Mesothelial cell of epicardium (in vitro differentiated cells): ENCODE measurements at regions not wholly inside any gene's neighbourhood (a gene's known extent, or its start where the extent isn't known, plus 50 kb on each side); places are given as distances from the start of the nearest gene placed in this dataset.
A peak's percentile ranks its signal among the peaks of the same experiment; 100 is the strongest.

Experiments used
- DNase-seq, 2 experiments: peaks; one replicate each; pipeline ENCODE4 v3.0.0; 2021; ENCODE audit warnings: low spot score in 2 of 2; ENCODE audit not compliant: unreplicated experiment in 2 of 2
- H3K27ac Mint-ChIP-seq: 2 replicates; pipeline ENCODE4 v1.8.0; 2021; ENCODE audit warnings: mixed read lengths
- H3K27me3 Mint-ChIP-seq: 2 replicates; pipeline ENCODE4 v1.8.0; 2021; ENCODE audit warnings: low read depth, mixed read lengths
- H3K36me3 Mint-ChIP-seq: 2 replicates; pipeline ENCODE4 v1.8.0; 2021; ENCODE audit warnings: mixed read lengths
- H3K4me1 Mint-ChIP-seq: 2 replicates; pipeline ENCODE4 v1.8.0; 2021; ENCODE audit warnings: mixed read lengths
- H3K4me3 Mint-ChIP-seq: 2 replicates; pipeline ENCODE4 v1.8.0; 2021; ENCODE audit warnings: mild to moderate bottlenecking, moderate library complexity, mixed read lengths
- H3K9me3 Mint-ChIP-seq: 2 replicates; pipeline ENCODE4 v1.8.0; 2021; ENCODE audit warnings: mixed read lengths
- TF ChIP-seq, protein P1 (sequence below): fragments of 200-600 bp; sonication (generic); IDR thresholded peaks from one replicate; pipeline ENCODE4 v1.5.0; 2021; ENCODE audit warnings: antibody characterized with exemption; ENCODE audit not compliant: unreplicated experiment

DNA sequence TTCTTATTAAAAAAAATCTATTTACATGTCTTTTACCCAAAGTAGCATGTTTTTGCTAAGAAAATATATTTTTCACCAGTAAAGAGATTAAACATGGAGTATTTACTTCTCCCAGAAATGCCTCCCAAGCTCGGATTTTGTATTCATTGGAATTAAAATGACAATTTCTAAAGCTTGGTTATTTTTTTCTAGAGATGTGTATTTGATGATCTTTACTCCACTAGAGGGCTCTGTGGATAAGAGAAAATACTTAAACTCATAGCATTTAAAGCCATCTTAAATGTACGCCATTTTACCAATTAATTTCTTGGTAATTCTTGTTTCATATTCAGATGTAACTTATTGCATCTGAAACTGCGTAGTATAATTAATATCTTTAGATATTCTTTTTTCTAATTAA lies 461.4 kb downstream of the GALR1 start:
- peaks cover 4% of the 10 kb centered on the region for H3K9me3 Mint-ChIP-seq
- TF ChIP-seq, protein P1, sequence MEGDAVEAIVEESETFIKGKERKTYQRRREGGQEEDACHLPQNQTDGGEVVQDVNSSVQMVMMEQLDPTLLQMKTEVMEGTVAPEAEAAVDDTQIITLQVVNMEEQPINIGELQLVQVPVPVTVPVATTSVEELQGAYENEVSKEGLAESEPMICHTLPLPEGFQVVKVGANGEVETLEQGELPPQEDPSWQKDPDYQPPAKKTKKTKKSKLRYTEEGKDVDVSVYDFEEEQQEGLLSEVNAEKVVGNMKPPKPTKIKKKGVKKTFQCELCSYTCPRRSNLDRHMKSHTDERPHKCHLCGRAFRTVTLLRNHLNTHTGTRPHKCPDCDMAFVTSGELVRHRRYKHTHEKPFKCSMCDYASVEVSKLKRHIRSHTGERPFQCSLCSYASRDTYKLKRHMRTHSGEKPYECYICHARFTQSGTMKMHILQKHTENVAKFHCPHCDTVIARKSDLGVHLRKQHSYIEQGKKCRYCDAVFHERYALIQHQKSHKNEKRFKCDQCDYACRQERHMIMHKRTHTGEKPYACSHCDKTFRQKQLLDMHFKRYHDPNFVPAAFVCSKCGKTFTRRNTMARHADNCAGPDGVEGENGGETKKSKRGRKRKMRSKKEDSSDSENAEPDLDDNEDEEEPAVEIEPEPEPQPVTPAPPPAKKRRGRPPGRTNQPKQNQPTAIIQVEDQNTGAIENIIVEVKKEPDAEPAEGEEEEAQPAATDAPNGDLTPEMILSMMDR, result no peak
- H3K36me3 Mint-ChIP-seq, result no peaks in the 10 kb centered on the region
- H3K4me1 Mint-ChIP-seq, result no peaks in the 10 kb centered on the region
- peaks cover 15% of the 10 kb centered on the region for H3K27me3 Mint-ChIP-seq
- no peak overlapping the region for H3K27ac Mint-ChIP-seq
- DNase-seq, result no peak
- no peak overlapping the region for H3K4me3 Mint-ChIP-seq

DNA sequence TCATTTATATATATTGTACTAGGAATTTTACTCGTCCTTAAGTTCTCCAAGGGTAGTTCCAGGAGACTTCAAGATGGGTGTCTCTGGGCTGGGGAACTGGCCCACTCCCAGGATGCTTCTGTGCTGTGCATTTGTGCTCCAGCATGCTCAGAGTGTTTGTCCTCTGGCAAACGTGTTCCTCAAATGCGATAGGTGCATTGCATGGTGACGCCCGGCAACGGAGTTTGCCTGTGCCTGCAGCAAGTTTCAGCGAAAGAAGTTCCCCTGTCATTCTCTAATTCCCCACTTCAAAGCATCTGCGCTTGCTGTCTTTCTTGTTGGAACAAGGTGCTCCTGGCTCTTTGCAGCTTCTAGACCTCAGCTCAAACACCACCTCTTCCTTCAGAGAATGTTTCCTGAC lies 465.1 kb downstream of the GALR1 start:
- H3K36me3 Mint-ChIP-seq, result no peaks in the 10 kb centered on the region
- no peak for DNase-seq
- H3K4me3 Mint-ChIP-seq, result no peak overlapping the region
- H3K4me1 Mint-ChIP-seq, result no peaks in the 10 kb centered on the region
- H3K27me3 Mint-ChIP-seq, result peaks cover 17% of the 10 kb centered on the region
- no peak overlapping the region for H3K27ac Mint-ChIP-seq
- H3K9me3 Mint-ChIP-seq, result no peaks in the 10 kb centered on the region
- TF ChIP-seq, protein P1, result no peak

DNA sequence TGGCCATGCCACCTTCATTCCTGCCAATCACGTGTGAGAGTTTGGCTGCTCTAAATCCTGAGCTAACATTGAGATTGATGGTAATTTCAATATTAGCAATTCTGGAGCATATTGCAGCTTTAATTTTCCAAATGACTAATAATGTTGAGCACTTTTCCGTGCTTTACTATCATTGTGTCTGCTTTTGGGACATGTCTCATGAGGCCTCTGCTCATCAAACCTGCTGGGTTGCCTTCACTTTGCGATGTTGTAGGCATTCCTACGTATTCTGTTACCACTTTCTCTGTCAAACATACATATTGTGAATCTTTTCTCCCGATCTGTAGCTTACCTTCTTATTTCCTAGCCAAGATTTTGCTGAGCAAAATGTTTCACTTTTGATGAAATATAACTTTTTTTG lies 466.6 kb downstream of the GALR1 start:
- Mint-ChIP-seq H3K36me3 (no peaks in the 10 kb centered on the region), H3K4me3 (no peak overlapping the region), H3K27ac (no peak overlapping the region), H3K27me3 (peaks cover 19% of the 10 kb centered on the region), H3K9me3 (no peaks in the 10 kb centered on the region), H3K4me1 (no peaks in the 10 kb centered on the region)
- TF ChIP-seq, protein P1, result no peak
- DNase-seq, result no peak

GRCh38 chr18:77733292-77733903 lies 483.8 kb downstream of the GALR1 start:
- H3K9me3 Mint-ChIP-seq, result no peaks in the 10 kb centered on the region
- DNase-seq, result no peak
- H3K4me1 Mint-ChIP-seq, result no peaks in the 10 kb centered on the region
- no peak overlapping the region for H3K27ac Mint-ChIP-seq
- H3K36me3 Mint-ChIP-seq, result no peaks in the 10 kb centered on the region
- TF ChIP-seq, protein P1, result no peak
- H3K4me3 Mint-ChIP-seq, result peak overlapping the region; percentile 11
- peaks cover 22% of the 10 kb centered on the region for H3K27me3 Mint-ChIP-seq

DNA sequence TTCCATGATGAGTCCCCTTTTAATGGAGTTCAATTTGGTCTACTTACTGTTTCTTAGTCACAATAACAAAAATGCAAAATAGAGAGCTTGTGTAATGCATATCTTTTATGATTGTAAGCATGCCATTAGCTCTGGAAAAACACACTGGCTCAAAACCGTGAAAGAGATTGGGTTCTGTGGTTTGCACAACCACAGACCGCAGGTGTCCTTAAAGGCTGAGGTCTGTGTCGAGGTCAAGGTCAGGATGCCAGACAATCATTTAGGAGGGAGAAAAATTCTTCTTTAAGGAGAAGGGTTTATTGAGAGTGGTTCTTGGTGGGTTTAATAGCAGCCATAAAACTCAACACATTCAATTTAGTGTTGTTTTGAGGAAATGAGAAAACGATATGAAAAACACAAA lies 487.2 kb downstream of the GALR1 start:
- no peaks in the 10 kb centered on the region for H3K4me1 Mint-ChIP-seq
- DNase-seq, result no peak
- H3K27ac Mint-ChIP-seq, result no peak overlapping the region
- no peaks in the 10 kb centered on the region for H3K9me3 Mint-ChIP-seq
- H3K4me3 Mint-ChIP-seq, result no peak overlapping the region
- H3K36me3 Mint-ChIP-seq, result no peaks in the 10 kb centered on the region
- peaks cover 17% of the 10 kb centered on the region for H3K27me3 Mint-ChIP-seq
- TF ChIP-seq, protein P1, result no peak

DNA sequence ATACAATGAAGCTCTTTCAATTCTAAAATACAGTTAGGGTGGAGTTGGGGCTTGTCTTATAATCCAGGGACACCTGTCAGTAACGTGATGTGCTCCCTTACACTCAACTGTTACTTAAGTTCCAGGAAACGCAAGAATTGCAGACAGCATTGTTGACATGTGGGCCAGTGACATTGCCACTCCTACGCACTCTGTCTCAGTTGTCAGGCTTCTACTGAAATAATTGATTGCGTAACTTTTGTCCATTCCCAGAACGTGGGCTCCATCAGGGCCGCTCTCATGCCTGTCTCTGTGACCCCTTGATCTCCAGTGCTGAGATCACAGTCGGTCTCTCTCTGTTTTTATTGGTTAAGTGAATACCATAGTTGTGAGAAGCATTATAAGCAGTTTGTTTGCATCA lies 487.8 kb downstream of the GALR1 start:
- TF ChIP-seq, protein P1, result no peak
- Mint-ChIP-seq H3K27ac (no peak overlapping the region), H3K4me3 (no peak overlapping the region), H3K4me1 (no peaks in the 10 kb centered on the region), H3K9me3 (no peaks in the 10 kb centered on the region), H3K27me3 (peaks cover 18% of the 10 kb centered on the region), H3K36me3 (no peaks in the 10 kb centered on the region)
- DNase-seq, result no peak
